SU-DHL-6 (cell line): ENCODE measurements at regions not wholly inside any gene's neighbourhood (a gene's known extent, or its start where the extent isn't known, plus 50 kb on each side); places are given as distances from the start of the nearest gene placed in this dataset.

Experiments used
- CTCF ChIP-seq: fragments of 200-600 bp; sonication (generic); IDR thresholded peaks from one replicate; pipeline ENCODE4 v1.5.1; 2017; ENCODE audit warnings: antibody characterized with exemption, mild to moderate bottlenecking, low read length, moderate library complexity; ENCODE audit not compliant: insufficient read depth, poor library complexity, severe bottlenecking
- EZH2phosphoT487 ChIP-seq: fragments of 200-600 bp; sonication (generic), shearing (Covaris generic); conservative IDR thresholded peaks from 2 replicates; pipeline ENCODE4 v1.6.1; 2018; ENCODE audit warnings: mild to moderate bottlenecking, antibody characterized with exemption, low read length, moderate library complexity, mixed read lengths

DNA sequence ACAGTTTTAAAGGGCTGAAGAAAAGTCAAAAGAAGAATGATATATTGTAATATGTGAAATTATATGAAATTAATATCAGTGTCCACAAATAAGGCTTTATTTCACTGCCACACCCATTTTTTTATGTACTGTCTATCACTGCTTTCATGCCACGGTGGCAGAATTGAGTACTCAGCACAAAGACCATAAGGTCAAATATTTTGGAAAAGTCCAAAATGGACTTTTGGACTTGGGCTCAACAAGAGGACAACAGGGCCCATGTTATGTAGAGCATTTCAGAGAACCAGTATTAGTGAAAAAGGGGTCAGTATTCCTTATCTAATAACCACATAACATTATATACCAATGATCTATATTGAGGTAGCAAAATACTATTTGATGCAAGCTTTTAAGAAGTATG, 427.2 kb downstream of the EPHA4 start:
- TF ChIP-seq CTCF = no peak
- TF ChIP-seq EZH2phosphoT487 = no peak
